Hepatocyte (in vitro differentiated cells): ENCODE measurements at regions not wholly inside any gene's neighbourhood (a gene's known extent, or its start where the extent isn't known, plus 50 kb on each side); places are given as distances from the start of the nearest gene placed in this dataset.

Source experiments
- CTCF ChIP-seq: fragments of 200-600 bp; sonication (generic); IDR thresholded peaks from 2 replicates; pipeline ENCODE4 v1.5.1; 2016; ENCODE audit warnings: antibody characterized with exemption, mild to moderate bottlenecking; ENCODE audit not compliant: poor library complexity
- EZH2 ChIP-seq: fragments of 200-600 bp; sonication (generic); IDR thresholded peaks from 2 replicates; pipeline ENCODE4 v1.6.1; 2016; ENCODE audit warnings: antibody characterized with exemption, mild to moderate bottlenecking, borderline replicate concordance
- EZH2phosphoT487 ChIP-seq: fragments of 200-600 bp; sonication (generic); IDR thresholded peaks from one replicate; pipeline ENCODE4 v1.6.1; 2018; ENCODE audit warnings: antibody characterized with exemption, mild to moderate bottlenecking, low read depth, moderate library complexity; ENCODE audit not compliant: unreplicated experiment, severe bottlenecking

- TF ChIP-seq CTCF (no peak), EZH2 (no peak), EZH2phosphoT487 (no peak)
Observed at GRCh38 chr16:29148867-29149272, 164.0 kb downstream of the LAT start.
